A549 (cell line): ENCODE measurements at regions not wholly inside any gene's neighbourhood (a gene's known extent, or its start where the extent isn't known, plus 50 kb on each side); places are given as distances from the start of the nearest gene placed in this dataset.

Source experiments
- HMGXB4 ChIP-seq: fragments of 250-450 bp; sonication (Bioruptor Pico); IDR thresholded peaks from 2 replicates; pipeline ENCODE4 v1.5.0; 2021; ENCODE audit warnings: mild to moderate bottlenecking, moderate library complexity, borderline replicate concordance
- POLR2A ChIP-seq: IDR thresholded peaks from 2 replicates; pipeline ENCODE4 v1.6.1; 2012; ENCODE audit warnings: mild to moderate bottlenecking, low read length
- RAD21 ChIP-seq, 2 experiments: fragments of >200 bp in 1 of 2; sonication (Bioruptor Twin) in 1 of 2; formaldehyde crosslinking in 1 of 2; IDR thresholded peaks in 1 of 2; conservative IDR thresholded peaks in 1 of 2; 2 replicates in 1 of 2; 3 replicates in 1 of 2; pipeline ENCODE4 v1.6.1; 2012 to 2018; ENCODE audit warnings: inconsistent platforms in 1 of 2
- SMC3 ChIP-seq: fragments of >200 bp; sonication (Bioruptor Twin); formaldehyde crosslinking; IDR thresholded peaks from 3 replicates; pipeline ENCODE4 v1.6.1; 2018; ENCODE audit warnings: inconsistent platforms

GRCh38 chr9:28916348-28916747 lies 1343.1 kb upstream of the C9orf72 start:
- no peak for TF ChIP-seq HMGXB4 (CRISPR knock-in tag)
- TF ChIP-seq SMC3 = no peak
- TF ChIP-seq POLR2A = no peak
- TF ChIP-seq RAD21 (conservative IDR thresholded peaks at IDR 0.05 in 1 of 2, IDR thresholded peaks at IDR 0.05 in 1 of 2) = no peak
